D721Med (cell line): ENCODE measurements at regions not wholly inside any gene's neighbourhood (a gene's known extent, or its start where the extent isn't known, plus 50 kb on each side); places are given as distances from the start of the nearest gene placed in this dataset.

Source experiments
- DNase-seq: peaks from one replicate; pipeline ENCODE4 v3.0.0; 2011; ENCODE audit warnings: low spot score; ENCODE audit not compliant: insufficient read length
- FAIRE-seq: peaks from 2 replicates; lab custom pipeline; 2011; peaks lifted over from hg19 to GRCh38; lab: Jason Lieb, UNC
- CTCF ChIP-seq: IDR thresholded peaks from 2 replicates; pipeline ENCODE4 v1.5.1; 2012; ENCODE audit warnings: mild to moderate bottlenecking, control low read depth; ENCODE audit not compliant: insufficient read depth; ENCODE audit errors: missing control alignments

- DNase-seq (no peak), FAIRE-seq (no peak)
- no peak for TF ChIP-seq CTCF
These were observed 527.5 kb downstream of the NTRK3 start for GRCh38 chr15:87728998-87729397.

- no peak for TF ChIP-seq CTCF
- FAIRE-seq: no peak
- DNase-seq: no peak
These were observed 529.5 kb downstream of the NTRK3 start for GRCh38 chr15:87727073-87727472.

- no peak for TF ChIP-seq CTCF
- DNase-seq (no peak), FAIRE-seq (no peak)
These were observed 532.2 kb downstream of the NTRK3 start for GRCh38 chr15:87724330-87724729.

GRCh38 chr15:87722941-87723691 lies 533.4 kb downstream of the NTRK3 start:
- FAIRE-seq (no peak), DNase-seq (no peak)
- TF ChIP-seq CTCF: no peak

- FAIRE-seq (no peak), DNase-seq (no peak)
- TF ChIP-seq CTCF: no peak
These were observed 536.3 kb downstream of the NTRK3 start for GRCh38 chr15:87720235-87720634.

- TF ChIP-seq CTCF: no peak
- DNase-seq (no peak), FAIRE-seq (no peak)
These were observed 540.1 kb downstream of the NTRK3 start for GRCh38 chr15:87716422-87716821.

- FAIRE-seq (no peak), DNase-seq (no peak)
- no peak for TF ChIP-seq CTCF
These were observed 541.3 kb downstream of the NTRK3 start for GRCh38 chr15:87715252-87715651.
